Occipital lobe (tissue), 1 donor: ENCODE measurements at regions not wholly inside any gene's neighbourhood (a gene's known extent, or its start where the extent isn't known, plus 50 kb on each side); places are given as distances from the start of the nearest gene placed in this dataset.
"Not testable (repeated sequence)": the region's sequence is repeated elsewhere in the genome, so short reads cannot be mapped to it uniquely, and the experiment has no call there.

Experiments used
- DNase-seq: peaks from one replicate; lab custom pipeline; 2025; lab: John Stamatoyannopoulos, UW

GRCh38 chr5:148880197-148880596, 53.8 kb downstream of the ADRB2 start:
- no peak for DNase-seq

- no peak for DNase-seq
These were observed 54.3 kb downstream of the ADRB2 start for GRCh38 chr5:148880696-148881095.

- DNase-seq = no peak
These were observed 55.9 kb downstream of the ADRB2 start for GRCh38 chr5:148882332-148882731.

DNA sequence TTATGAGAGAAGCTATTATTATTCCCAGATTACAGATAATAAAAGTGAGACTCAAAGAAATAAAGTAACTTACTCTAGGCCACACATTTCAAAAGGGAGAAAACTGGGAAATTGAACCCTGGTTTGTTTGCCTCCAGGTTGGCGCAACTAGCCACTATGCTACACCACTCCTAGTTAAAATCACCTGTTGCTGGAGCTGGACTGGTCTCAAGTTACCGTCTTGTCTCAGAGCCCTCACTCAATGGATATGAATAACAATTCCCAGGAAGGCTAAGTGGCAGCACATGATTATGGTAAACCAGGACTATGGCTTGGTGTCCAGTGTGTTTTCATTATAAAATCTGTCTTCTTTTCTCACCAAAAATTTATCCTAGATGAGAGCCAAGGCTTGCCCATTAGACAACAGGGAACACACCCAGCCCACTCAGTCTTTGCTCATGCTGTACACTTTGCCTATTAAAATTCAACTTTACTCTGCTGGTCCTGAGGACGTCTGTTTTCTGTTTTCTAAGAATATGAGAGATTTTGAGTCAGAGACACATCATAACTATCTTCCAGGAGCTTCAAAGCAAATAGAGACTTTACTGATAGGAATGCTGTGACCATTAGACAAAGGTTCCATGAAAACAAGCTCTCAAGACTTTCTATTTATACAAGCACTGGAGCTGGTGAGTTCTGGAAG, 58.1 kb downstream of the ADRB2 start:
- no peak for DNase-seq

DNA sequence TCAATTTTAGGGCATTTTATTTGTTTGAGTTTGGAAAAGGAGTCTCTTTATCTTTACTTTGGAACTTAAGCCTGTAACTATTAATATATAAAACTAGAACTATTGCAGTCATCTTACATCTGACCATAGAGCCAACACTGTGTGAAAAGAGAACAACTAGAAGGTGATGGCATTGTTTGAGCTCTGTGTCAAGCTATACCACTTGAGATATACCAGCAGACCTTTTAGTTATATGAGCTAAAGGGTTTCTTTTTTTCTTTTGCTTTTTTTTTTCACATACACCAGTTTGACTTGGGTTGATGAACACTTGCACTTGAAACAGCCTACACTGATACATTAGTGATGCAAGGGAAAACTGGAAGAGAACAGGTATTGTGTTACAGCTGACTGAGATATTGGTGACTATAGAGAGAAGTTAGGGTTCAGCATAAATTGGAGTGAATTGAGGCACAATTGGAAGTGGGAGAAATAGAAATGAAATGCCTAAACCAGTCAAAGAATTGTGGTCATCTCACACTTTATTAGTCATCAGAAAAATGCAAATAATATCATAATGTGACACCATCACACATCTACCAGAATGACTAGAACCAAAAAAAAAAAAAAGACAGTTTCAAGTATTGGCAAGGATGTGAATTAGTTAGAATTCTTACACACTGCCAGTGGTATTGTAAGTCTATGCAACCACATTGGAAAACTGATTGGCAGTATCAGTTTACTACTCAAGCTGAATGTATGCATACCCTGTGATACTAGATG, 60.9 kb downstream of the ADRB2 start:
- DNase-seq = no peak

- not testable (repeated sequence) for DNase-seq
These were observed 63.5 kb downstream of the ADRB2 start for GRCh38 chr5:148889936-148890335.

GRCh38 chr5:148895441-148895840, 69.0 kb downstream of the ADRB2 start:
- DNase-seq = not testable (repeated sequence)

DNA sequence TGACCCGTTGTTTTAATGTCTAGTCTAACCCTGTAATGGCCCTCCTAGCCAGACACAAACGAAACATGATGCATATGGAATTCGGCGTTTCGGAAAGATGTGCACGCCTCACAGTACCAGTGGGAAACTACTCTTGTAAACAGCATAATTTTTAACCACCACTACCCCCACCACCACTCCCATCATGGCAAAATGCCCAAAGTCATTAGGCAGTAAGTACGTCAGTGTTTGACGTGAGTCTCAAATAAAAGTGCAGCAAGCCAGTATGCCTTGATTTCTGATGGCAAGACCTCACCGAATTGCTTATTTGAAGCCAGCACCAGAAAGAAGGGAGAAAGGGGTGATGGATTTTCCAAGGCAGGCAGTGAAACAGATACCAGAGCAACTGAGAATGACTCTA, 71.4 kb downstream of the ADRB2 start:
- DNase-seq = no peak

- DNase-seq = no peak
These were observed 72.1 kb downstream of the ADRB2 start for GRCh38 chr5:148898413-148899075.

GRCh38 chr5:148899993-148900392, 73.6 kb downstream of the ADRB2 start:
- no peak for DNase-seq

- no peak for DNase-seq
These were observed 76.1 kb downstream of the ADRB2 start for GRCh38 chr5:148902478-148902877.

- DNase-seq = no peak
These were observed 77.2 kb downstream of the ADRB2 start for GRCh38 chr5:148903587-148903986.

DNA sequence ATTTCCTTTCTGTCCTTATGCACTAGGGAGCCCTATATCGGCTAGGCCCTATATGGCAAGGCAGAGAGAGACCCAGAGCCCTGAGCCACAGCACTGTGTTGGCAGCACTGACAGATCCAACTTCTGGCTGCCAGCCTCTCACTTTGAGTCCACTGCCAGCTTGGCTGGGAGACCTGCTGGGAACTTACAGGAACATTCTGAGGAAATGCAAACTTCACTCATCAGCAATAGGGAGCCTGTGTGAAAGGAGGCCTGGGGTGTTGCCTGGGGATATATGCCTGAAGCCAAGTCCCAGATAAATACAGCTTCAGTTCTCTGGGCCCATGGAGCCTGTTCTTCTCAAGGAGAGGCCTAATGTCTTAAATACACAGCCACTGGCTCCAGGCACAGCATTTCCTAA, 78.0 kb downstream of the ADRB2 start:
- peak; percentile 12 for DNase-seq

- no peak for DNase-seq
These were observed 79.1 kb downstream of the ADRB2 start for GRCh38 chr5:148905541-148905940.

- DNase-seq = no peak
These were observed 80.6 kb downstream of the ADRB2 start for GRCh38 chr5:148906968-148907367.

DNA sequence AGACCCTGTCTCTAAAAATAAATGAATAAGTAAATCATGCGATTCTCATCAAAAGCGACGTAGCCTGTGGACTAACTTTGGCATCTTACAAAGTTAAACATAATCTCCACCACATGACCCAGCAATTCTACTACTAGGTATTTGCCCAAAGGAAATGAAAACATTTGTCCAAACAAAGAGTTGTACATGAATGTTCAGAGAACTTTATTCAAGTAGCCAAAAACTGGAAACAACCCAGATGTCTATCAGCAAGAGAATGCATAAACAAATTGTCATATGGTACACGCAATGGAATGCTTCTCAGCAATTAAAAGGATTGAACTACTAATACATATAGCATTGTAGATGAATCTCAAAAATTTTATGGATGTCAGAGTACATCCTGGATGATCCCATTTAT, 82.6 kb downstream of the ADRB2 start:
- no peak for DNase-seq

GRCh38 chr5:148909766-148910165, 83.4 kb downstream of the ADRB2 start:
- no peak for DNase-seq

- no peak for DNase-seq
These were observed 83.8 kb downstream of the ADRB2 start for GRCh38 chr5:148910216-148910615.

- DNase-seq = no peak
These were observed 84.4 kb downstream of the ADRB2 start for GRCh38 chr5:148910686-148911361.

DNA sequence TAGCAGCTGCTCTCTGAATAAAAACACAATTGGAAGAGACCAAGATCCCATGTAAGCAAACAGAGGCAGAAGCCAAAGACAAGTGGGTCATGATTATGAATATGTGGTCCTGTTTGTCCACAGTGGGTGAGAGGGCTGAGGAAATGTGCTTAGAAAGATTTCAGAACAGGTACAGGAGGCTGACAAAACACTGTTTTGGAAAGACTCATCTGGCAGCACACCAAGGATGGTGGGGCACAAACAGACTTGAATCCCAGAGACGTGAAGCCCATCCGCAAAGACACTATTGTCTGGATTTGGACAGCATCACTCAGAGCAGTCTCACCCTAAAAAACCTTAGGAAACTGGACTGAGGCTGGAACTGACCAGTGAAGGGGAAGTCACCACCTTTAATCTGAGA, 85.0 kb downstream of the ADRB2 start:
- DNase-seq = no peak

GRCh38 chr5:148912146-148912545, 85.7 kb downstream of the ADRB2 start:
- no peak for DNase-seq
